ENCODE measurements at regions not wholly inside any gene's neighbourhood (a gene's known extent, or its start where the extent isn't known, plus 50 kb on each side); places are given as distances from the start of the nearest gene placed in this dataset.
A peak's percentile ranks its signal among the peaks of the same experiment; 100 is the strongest.

DNA sequence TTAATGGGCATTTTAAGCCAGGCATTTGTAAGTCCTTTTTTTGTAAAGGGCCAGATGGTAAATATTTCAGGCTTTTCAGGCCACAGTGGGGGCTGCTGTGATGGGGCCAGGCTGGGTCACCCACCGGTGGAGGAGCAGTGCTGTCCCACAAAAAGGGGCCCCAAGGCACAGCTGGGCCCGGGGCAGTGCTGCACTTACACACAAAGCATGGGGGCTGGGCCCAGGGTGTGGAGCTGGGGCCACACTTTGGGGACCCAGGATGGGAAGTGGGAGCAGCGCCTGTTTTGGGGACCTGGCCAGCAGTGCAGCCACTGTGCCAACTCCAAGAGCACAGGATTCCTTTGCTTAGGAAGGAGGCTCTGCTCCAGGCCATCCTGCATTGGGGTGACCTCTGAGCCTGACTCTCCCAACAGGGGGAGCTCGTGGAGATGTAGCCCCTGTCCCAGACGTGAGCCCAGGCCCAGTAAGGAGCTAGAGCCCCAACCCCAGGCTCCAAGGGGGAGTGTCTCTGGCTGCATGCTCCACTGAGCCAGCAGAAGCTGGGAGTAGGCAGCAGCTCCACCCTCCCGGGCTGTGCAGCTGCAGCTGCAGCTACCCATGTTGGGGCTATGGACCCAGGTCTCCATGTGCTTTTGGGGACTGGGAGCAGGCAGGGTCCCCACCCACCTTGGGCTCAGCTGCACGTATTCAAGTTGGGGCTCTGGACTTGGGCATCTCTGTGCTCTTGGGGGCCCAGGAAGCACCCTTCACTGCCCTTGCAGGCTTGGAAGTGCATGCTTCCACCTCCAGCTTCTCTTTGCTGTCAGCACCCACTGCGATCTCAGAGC lies 1036.5 kb upstream of the CNTNAP5 start:
- Histone ChIP-seq H3K27me3 (ENCODE audit: insufficient read depth, poor library complexity, severe bottlenecking) (no peaks in the 10 kb centered on the region), H3K4me3 (replicated peaks; ENCODE audit: insufficient read depth, low read length) (no peak overlapping the region), H3K27ac (replicated peaks) (peak overlapping the region; percentile 54)
- no peak for DNase-seq (ENCODE audit: low read depth in 1 of 2, low spot score in 1 of 2)
- TF ChIP-seq, protein P1, sequence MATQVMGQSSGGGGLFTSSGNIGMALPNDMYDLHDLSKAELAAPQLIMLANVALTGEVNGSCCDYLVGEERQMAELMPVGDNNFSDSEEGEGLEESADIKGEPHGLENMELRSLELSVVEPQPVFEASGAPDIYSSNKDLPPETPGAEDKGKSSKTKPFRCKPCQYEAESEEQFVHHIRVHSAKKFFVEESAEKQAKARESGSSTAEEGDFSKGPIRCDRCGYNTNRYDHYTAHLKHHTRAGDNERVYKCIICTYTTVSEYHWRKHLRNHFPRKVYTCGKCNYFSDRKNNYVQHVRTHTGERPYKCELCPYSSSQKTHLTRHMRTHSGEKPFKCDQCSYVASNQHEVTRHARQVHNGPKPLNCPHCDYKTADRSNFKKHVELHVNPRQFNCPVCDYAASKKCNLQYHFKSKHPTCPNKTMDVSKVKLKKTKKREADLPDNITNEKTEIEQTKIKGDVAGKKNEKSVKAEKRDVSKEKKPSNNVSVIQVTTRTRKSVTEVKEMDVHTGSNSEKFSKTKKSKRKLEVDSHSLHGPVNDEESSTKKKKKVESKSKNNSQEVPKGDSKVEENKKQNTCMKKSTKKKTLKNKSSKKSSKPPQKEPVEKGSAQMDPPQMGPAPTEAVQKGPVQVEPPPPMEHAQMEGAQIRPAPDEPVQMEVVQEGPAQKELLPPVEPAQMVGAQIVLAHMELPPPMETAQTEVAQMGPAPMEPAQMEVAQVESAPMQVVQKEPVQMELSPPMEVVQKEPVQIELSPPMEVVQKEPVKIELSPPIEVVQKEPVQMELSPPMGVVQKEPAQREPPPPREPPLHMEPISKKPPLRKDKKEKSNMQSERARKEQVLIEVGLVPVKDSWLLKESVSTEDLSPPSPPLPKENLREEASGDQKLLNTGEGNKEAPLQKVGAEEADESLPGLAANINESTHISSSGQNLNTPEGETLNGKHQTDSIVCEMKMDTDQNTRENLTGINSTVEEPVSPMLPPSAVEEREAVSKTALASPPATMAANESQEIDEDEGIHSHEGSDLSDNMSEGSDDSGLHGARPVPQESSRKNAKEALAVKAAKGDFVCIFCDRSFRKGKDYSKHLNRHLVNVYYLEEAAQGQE (IDR thresholded peaks at IDR 0.05; ENCODE audit: insufficient replicate concordance, low read depth): no peak
- TF ChIP-seq, protein P2, sequence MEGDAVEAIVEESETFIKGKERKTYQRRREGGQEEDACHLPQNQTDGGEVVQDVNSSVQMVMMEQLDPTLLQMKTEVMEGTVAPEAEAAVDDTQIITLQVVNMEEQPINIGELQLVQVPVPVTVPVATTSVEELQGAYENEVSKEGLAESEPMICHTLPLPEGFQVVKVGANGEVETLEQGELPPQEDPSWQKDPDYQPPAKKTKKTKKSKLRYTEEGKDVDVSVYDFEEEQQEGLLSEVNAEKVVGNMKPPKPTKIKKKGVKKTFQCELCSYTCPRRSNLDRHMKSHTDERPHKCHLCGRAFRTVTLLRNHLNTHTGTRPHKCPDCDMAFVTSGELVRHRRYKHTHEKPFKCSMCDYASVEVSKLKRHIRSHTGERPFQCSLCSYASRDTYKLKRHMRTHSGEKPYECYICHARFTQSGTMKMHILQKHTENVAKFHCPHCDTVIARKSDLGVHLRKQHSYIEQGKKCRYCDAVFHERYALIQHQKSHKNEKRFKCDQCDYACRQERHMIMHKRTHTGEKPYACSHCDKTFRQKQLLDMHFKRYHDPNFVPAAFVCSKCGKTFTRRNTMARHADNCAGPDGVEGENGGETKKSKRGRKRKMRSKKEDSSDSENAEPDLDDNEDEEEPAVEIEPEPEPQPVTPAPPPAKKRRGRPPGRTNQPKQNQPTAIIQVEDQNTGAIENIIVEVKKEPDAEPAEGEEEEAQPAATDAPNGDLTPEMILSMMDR (IDR thresholded peaks at IDR 0.05; ENCODE audit: insufficient read depth, low read length): no peak
- no peak for TF ChIP-seq SPI1 (IDR thresholded peaks at IDR 0.05; ENCODE audit: borderline replicate concordance, low read depth)
- no peak for TF ChIP-seq GABPA (IDR thresholded peaks at IDR 0.05; ENCODE audit: low read depth)
- no peak for TF ChIP-seq POLR2AphosphoS5 (IDR thresholded peaks at IDR 0.05; ENCODE audit: low read depth)

DNA sequence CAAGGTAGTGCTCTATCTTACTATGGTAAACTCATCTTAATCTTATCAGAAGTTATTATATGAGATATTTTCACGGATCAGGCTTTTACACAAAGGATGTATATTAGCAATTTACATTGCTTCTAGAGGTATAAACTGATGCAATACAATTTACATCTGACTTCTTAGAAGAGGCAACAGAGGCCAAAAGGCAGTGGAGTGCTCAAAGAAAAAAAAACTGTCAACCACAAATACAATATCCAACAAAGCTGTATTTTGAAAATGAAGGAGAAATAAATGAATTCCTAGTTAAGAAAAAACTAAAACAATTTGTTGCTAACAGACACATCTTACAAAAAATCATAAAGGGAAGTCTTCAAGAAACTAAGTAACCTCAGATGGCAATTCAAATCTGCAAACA lies 1031.5 kb upstream of the CNTNAP5 start:
- TF ChIP-seq GABPA (IDR thresholded peaks at IDR 0.05; ENCODE audit: low read depth): no peak
- TF ChIP-seq POLR2AphosphoS5 (IDR thresholded peaks at IDR 0.05; ENCODE audit: low read depth): no peak
- TF ChIP-seq, protein P2 (IDR thresholded peaks at IDR 0.05; ENCODE audit: insufficient read depth, low read length): no peak
- TF ChIP-seq, protein P1 (IDR thresholded peaks at IDR 0.05; ENCODE audit: insufficient replicate concordance, low read depth): no peak
- TF ChIP-seq SPI1 (IDR thresholded peaks at IDR 0.05; ENCODE audit: borderline replicate concordance, low read depth): no peak
- Histone ChIP-seq H3K4me3 (replicated peaks; ENCODE audit: insufficient read depth, low read length) (no peak overlapping the region), H3K27ac (replicated peaks) (no peak overlapping the region), H3K27me3 (ENCODE audit: insufficient read depth, poor library complexity, severe bottlenecking) (no peaks in the 10 kb centered on the region)
- no peak for DNase-seq (ENCODE audit: low read depth in 1 of 2, low spot score in 1 of 2)

DNA sequence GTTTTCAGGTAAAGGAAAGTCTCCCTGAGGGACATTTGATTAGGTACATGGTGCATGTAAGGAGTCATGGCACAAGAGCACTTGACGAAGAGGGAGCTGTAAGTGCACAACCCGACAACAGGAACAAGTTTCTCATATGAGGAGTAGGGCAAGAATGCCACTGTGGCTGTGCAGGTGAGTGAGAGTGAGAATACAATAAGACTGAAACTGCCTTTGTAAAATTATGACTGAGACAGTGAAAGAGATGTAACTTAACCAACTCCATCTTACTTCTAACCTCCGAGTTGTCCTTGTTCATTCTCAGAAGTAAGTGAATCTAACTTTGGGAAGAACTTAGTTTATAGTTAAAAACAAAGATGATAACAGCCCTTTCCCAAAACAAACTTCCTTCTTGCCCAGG lies 1025.8 kb upstream of the CNTNAP5 start:
- no peak for DNase-seq (ENCODE audit: low read depth in 1 of 2, low spot score in 1 of 2)
- H3K27me3 ChIP-seq (ENCODE audit: insufficient read depth, poor library complexity, severe bottlenecking): no peaks in the 10 kb centered on the region
- TF ChIP-seq, protein P2 (IDR thresholded peaks at IDR 0.05; ENCODE audit: insufficient read depth, low read length): no peak
- no peak for TF ChIP-seq GABPA (IDR thresholded peaks at IDR 0.05; ENCODE audit: low read depth)
- TF ChIP-seq POLR2AphosphoS5 (IDR thresholded peaks at IDR 0.05; ENCODE audit: low read depth): no peak
- TF ChIP-seq, protein P1 (IDR thresholded peaks at IDR 0.05; ENCODE audit: insufficient replicate concordance, low read depth): no peak
- no peak overlapping the region for H3K4me3 ChIP-seq (replicated peaks; ENCODE audit: insufficient read depth, low read length)
- no peak overlapping the region for H3K27ac ChIP-seq (replicated peaks)

Measured in HL-60 (cell line).